ENCODE measurements at regions not wholly inside any gene's neighbourhood (a gene's known extent, or its start where the extent isn't known, plus 50 kb on each side); places are given as distances from the start of the nearest gene placed in this dataset.

DNA sequence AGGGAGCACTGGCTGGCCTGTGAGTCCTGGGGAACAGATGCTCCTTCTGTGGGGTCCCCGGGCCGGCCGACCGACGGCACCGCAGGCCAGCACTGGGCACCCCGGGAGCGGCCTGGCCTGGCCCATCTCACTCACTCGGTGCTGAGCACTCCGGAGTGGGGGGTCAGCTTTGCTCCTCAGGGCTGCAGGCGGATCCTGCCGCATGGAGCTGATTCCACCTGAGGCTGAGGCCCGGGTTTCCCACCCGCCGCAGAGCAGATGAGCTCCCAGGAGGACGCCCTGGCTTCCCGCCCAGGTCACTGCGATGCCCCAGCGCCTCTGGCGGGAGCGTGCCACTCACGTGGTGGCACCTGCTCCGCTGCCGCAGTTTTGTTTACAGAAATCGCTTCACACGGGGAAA is 418.6 kb downstream of the GALR1 start:
- no peak for DNase-seq

DNA sequence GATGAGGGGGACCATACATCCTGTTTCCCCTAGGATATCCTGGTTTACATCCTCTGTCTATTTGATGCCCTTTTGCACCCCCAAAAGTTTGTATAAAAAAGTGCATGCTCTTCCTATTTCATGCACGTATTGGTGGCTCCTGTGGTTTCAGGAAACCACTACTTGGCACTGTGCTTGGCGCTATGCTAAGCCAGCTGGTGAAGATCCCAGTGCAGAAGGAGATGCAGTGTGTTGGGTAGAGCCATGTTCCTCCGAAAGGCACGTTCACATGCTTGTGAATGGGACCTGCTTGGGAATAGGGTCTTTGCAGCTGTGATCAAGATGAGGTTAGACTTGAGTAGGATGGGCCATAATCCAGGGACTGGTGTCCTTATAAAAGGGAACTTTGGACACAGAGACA is 419.7 kb downstream of the GALR1 start:
- DNase-seq, result no peak

DNA sequence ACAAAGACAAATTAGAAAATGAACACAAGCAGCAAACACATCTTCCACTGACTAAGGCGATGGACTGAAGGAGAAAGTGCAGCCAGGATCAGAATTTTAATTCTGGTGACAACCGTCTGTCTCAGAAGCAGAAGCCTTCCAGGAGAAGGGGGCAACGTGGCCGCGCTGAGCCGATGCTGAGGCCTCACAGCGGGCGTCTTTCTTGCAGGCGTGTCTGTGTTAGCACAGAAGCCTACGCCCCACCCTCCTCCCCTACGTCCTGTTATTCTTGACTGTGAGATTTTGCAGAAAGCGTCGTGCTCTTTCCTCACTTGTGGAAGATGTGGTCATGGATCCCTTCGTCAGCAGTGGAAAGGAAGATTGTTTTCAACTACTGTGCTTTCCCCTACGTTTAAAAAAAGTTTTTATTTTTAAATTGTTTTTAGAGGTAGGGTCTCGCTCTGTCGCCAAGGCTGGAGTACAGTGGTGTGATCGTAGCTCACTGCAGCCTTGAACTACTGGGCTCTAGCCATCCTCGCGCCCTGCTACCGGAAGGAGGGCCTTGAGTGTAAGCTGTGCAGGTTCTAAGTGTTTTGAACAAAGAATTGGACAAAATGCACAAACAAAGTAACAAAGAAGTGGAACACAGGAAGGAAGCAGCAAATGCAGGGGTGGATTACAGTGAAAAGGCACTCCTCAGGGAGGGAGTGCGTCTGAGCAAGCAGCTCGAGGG is 422.0 kb downstream of the GALR1 start:
- DNase-seq, result no peak

DNA sequence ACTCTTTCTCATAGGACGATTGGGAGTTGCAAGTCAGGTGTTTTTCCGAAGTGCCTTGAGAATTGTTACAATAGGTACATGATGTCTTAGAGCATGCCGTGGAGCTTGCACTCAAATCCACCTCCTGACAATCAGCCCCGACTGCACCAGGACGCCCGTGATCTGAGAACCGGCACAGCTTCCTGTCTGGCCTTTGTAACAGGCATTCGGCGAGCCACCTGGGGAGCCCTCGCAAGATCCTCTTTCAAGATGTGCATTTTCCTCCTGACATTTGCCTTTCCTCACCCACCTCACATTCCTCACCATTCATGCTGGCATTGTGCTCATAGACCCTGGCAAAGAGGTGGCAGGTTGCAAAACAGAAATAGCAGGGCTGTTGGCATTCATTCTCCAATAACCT is 427.3 kb downstream of the GALR1 start:
- no peak for DNase-seq

DNA sequence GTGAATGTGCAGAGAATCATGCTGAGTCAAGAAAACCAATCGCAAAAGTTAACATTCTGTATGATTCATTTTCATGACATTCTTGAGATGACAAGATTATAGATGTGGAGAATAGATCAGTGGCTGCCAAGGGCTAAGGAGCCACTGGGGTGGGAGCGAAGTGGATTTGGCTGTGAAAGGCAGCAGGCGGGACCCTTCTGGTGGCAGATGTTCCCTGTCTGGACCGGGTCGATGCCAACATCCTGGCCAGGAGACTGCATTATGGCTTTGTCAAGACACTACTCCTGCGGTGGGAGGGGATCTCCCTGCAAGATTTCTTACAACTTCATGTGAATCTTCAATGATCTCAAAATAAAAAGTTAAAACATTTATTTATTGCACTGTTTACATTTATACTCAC is 427.9 kb downstream of the GALR1 start:
- DNase-seq, result no peak

DNA sequence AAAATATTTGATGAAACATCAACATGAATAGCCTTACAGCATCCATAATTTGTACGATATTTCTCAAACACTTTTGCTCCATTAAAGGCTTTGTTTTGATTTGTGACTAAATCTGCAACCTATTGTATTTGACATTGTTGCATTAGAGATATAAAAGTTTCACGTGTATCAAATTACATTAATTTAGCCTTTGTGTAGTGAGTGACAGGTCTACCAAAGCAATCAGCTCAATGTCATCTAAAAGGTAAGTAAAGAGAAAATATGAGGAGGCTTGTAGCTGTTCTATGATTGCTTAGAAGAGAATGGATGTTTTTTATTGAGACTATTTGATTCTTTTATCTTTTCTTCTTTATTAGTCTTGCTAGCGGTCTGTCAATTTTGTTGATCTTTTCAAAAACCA is 430.2 kb downstream of the GALR1 start:
- DNase-seq, result no peak

DNA sequence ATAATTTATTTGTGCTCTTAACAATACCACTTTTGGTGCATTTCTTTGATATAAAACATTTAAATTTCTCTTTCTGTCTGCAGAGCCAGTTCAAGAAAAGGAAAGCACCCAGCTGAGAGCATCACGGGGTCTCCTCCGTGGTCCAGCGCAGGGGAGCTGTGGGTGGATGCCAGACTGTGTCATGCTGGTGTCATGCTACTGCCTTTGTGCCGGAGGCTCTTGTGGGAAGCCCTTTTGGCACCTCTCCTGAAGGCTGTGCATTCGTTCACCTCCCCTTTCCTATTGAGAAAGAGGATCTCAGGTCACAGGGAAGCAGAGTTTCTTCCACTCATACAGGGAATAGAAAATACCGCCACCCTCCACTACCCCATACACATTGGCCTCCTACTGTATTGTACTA is 450.4 kb downstream of the GALR1 start:
- DNase-seq, result no peak

DNA sequence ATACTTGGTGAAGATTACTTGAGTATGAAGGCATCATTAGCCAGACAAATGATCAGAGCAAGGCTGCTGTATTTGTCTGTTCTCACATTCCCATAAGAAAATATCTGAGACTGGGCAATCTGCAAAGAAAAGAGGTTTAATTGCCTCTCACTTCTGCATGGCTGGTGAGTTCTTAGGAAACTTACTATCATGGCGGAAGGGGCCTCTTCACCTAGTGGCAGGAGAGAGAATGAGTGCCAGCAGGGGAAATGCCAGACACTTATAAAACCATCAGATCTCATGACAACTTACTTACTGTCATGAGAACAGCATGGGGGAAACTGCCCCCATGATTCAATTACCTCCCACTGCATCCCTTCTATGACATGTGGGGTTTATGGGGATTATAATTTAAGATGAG is 452.3 kb downstream of the GALR1 start:
- DNase-seq, result no peak

DNA sequence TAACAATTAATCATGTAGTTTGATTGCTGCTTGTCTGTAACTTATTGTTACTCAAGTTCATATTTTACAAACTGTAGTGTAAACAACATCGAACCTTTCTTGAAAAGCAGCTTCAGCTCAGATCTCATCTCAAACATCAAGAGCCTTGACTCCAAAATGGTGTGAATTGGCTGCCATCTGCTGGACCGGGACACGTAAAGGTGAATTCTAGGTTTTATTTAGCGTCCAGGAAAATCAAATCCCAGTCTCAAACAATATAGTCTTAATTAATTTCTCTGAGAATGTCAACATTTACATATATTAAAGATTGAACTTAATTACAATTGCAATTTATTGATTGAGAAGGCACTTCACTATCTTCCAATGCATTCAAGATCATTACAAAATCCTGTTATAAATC is 453.0 kb downstream of the GALR1 start:
- DNase-seq, result no peak

DNA sequence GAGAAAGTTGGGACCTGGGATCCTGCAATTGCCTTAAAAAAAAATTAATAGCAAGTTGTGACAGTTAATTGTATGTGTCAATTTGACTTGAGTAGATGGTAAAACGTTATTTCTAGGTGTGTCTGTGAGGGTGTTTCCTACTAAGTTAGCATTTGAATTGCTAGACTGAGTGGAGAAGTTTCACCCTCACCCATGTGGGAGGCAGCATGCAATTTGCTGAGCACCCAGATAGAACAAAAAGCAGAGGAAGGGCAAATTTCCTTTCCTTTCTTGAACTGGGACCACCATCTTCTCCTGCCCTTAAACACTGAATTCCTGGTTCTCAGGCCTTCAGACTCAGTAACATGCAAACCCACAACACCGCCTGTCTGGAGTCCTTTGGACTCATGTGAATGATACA is 455.7 kb downstream of the GALR1 start:
- no peak for DNase-seq

DNA sequence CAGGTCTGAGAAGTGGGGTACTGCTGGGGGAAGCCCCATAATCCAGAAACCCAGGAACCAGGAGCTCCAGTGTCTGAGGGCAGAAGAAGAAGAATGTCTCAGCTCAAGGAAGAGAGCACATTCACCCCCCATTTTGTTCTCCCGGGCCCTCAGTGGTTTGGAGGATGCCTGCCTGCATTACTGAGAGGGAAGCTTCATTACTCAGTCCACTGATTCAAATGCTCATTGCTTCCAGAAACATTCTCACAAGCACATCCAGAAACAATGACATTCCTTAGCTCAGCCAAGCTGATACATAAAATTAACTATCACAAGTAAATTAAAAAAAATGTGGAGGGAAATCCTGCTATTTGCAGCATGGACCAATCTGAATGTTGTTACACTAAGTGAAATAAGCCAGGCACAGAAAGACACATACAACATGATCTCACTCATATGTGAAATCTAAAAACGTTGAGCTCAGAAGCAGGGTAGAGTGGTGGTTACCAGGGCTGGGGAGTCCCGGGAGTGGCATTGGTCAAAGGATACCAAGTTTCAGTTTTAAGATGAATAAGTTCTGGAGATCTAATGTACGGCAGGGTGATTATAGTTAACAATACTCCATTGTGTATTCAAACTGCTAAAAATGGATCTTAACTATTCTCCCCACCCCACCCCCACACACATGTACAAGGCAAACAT is 459.3 kb downstream of the GALR1 start:
- DNase-seq, result no peak

DNA sequence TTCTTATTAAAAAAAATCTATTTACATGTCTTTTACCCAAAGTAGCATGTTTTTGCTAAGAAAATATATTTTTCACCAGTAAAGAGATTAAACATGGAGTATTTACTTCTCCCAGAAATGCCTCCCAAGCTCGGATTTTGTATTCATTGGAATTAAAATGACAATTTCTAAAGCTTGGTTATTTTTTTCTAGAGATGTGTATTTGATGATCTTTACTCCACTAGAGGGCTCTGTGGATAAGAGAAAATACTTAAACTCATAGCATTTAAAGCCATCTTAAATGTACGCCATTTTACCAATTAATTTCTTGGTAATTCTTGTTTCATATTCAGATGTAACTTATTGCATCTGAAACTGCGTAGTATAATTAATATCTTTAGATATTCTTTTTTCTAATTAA is 461.4 kb downstream of the GALR1 start:
- no peak for DNase-seq

DNA sequence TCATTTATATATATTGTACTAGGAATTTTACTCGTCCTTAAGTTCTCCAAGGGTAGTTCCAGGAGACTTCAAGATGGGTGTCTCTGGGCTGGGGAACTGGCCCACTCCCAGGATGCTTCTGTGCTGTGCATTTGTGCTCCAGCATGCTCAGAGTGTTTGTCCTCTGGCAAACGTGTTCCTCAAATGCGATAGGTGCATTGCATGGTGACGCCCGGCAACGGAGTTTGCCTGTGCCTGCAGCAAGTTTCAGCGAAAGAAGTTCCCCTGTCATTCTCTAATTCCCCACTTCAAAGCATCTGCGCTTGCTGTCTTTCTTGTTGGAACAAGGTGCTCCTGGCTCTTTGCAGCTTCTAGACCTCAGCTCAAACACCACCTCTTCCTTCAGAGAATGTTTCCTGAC is 465.1 kb downstream of the GALR1 start:
- no peak for DNase-seq

DNA sequence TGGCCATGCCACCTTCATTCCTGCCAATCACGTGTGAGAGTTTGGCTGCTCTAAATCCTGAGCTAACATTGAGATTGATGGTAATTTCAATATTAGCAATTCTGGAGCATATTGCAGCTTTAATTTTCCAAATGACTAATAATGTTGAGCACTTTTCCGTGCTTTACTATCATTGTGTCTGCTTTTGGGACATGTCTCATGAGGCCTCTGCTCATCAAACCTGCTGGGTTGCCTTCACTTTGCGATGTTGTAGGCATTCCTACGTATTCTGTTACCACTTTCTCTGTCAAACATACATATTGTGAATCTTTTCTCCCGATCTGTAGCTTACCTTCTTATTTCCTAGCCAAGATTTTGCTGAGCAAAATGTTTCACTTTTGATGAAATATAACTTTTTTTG is 466.6 kb downstream of the GALR1 start:
- no peak for DNase-seq

DNA sequence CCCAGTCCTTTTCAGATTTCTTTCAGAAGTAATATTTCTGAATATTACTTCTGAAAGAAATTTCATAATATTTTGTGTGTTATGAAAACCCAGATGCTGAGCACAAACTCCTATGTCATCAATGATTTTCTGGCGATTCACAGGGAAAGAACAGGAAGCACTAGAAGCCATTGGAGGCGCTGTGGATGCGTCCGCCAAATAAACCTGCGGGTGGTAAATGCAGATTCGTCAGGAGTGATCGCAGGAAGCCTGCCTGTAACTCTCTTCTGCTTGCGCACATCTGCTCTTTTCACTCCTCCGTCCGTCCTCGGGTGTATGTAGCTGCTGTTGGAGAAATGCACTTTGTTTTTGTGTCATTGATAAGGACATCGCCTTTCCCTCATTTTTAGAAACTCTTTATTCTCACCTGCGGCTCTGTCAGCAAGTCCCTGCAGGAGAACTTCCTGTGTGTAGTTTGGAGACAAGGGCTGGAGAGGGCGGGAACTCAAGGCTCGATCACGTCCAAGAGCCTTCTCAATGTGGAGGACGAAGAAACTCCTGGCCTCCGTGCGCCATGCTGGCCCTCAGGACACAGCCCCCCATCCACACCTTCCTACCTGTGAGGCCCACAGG is 483.8 kb downstream of the GALR1 start:
- no peak for DNase-seq

DNA sequence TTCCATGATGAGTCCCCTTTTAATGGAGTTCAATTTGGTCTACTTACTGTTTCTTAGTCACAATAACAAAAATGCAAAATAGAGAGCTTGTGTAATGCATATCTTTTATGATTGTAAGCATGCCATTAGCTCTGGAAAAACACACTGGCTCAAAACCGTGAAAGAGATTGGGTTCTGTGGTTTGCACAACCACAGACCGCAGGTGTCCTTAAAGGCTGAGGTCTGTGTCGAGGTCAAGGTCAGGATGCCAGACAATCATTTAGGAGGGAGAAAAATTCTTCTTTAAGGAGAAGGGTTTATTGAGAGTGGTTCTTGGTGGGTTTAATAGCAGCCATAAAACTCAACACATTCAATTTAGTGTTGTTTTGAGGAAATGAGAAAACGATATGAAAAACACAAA is 487.2 kb downstream of the GALR1 start:
- no peak for DNase-seq

DNA sequence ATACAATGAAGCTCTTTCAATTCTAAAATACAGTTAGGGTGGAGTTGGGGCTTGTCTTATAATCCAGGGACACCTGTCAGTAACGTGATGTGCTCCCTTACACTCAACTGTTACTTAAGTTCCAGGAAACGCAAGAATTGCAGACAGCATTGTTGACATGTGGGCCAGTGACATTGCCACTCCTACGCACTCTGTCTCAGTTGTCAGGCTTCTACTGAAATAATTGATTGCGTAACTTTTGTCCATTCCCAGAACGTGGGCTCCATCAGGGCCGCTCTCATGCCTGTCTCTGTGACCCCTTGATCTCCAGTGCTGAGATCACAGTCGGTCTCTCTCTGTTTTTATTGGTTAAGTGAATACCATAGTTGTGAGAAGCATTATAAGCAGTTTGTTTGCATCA is 487.8 kb downstream of the GALR1 start:
- DNase-seq, result no peak

DNA sequence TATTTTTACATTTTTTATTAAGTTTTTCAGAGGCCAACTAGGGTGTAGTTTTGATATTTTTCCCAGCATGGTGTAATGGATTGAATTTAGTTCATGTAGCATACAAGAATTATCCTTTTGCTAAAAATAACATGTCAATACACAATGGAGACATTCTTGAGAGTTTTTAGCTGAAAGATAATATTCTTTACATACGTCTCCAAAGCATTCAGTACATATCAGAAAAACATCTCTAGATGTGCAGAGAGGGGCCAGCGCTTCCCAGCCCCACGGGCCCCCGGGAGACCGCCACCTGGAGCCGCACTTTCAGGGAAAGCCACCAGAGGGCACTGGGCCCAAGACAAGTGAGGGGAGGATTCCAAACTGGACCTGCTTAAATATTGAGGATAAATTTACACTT is 499.4 kb downstream of the GALR1 start:
- DNase-seq, result no peak

DNA sequence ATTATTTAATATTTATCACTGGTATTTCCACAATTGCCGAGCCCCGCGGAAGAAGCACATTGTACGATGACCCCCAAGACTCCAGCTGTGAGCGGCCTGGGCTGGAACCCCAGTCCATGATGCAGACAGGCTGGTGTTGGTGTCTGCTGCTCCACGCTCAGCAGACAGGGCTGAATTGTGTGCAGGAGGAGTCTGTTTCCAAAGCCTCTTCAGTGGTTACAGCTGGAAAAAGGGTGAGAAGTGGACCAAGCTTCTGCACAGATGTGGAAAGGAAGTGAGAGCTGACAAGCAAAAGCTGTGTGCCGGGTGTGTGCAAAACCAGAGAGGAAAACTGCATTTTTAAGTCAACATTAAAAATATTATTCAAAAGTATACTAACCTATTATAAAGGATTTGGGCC is 500.4 kb downstream of the GALR1 start:
- no peak for DNase-seq

DNA sequence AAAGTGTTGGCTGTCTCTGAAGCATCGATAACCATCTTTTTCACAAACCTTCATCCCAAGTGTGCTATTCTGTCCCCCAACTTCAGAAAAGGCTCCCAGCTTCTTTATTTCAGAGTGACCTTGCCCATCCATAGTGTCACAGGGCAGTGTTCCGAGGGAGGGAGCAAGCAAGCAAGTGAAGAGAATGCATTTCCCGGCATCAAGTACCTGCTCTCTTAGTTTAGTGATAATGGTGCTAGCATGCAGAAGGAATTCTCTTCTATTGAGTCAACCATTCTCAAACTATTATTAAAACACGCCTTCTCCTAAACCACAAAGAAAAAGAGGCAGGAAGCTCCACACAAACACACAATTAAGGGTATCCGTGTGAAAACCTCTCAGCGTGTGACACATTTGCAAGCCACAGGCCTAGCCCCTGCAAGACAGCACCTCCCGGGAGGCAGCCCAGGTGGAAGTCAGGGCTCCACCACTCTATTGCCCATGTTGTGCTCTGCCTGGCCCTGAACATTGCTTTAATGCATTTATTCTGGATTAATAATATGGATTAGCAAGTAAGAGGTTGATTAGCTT is 504.9 kb downstream of the GALR1 start:
- no peak for DNase-seq

DNA sequence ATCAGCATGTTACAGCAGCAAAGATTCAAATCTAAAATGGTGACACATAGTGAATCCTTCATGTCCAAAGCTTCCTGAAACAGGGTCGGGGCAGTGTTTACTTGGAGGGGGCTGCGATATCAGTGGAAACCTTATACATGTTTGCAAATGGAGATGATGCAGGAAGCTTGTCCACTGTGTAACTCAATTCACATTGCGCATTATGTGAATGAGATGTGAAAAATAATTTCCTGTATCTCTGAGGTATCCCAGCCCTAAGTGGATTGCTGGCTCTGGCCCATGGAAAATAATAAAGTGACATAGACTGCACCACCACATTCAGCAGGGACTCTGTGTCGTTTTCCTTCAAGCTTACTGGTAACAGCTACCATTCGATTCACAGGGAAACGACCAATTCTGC is 505.5 kb downstream of the GALR1 start:
- no peak for DNase-seq

DNA sequence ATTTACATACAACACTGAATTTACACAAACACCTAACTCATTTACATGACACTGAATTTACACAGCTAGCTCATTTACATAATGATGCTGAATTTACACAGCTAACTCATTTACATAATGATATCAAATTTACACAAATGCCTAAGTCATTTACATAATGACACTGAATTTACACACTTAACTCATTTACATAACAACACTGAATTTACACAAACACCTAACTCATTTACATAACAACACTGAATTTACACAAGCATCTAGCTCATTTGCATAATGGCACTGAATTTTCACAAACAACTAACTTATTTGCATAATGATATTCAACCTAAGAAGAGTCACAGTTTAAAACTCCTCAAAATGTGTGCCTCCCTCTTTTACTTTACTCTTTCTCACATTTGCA is 511.7 kb downstream of the GALR1 start:
- no peak for DNase-seq

DNA sequence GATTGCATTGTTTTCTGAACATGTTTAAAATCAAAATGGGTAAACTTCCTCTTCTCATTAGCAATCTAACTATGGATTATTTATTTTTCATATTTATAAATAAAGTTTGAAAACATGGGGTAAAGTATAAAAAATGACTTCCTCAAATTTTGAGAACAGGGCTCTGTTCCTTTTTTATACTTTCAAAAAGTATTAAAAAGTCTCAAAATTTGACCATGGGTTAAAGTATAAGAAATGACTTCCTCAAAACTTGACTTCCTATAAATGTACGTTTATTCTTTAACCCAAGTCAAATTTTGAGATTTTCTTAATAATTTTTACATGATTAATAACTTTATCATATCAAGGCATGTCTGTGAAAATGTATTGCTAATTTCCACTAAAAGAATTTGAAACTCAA is 512.4 kb downstream of the GALR1 start:
- DNase-seq, result no peak

DNA sequence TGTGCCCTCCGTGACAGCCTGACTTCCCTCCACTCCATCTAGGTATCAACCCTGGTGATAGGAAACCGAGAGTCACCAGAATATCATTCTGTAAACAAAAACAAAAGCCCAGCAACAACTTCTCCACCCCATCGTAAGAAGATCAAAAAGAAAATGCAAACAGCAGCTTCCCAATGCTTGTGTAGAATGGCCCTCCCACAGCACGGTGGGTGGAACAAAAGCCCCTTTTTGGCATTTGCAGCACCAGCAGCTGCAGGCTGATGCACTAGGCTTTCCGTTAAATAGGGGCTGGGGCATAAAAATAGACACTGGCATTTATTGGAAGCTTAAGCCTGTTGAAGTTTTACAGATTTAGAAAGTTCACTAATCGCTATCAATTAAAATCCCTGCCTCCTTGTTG is 513.0 kb downstream of the GALR1 start:
- no peak for DNase-seq

Measured in activated CD4-positive, CD25-positive, alpha-beta regulatory T cell (primary cell).